H9 (cell line): ENCODE measurements at regions not wholly inside any gene's neighbourhood (a gene's known extent, or its start where the extent isn't known, plus 50 kb on each side); places are given as distances from the start of the nearest gene placed in this dataset.

Experiments used
- DNase-seq: peaks from one replicate; pipeline ENCODE4 v3.0.0-alpha.2; 2017
- H2AFZ ChIP-seq: one replicate; pipeline ENCODE4 v1.6.1; 2013; ENCODE audit warnings: mild to moderate bottlenecking, low read length, control low read depth, moderate library complexity
- H2AK5ac ChIP-seq: 2 replicates; pipeline ENCODE4 v1.6.1; 2013; ENCODE audit warnings: low read length, control low read depth, mixed read lengths; ENCODE audit not compliant: insufficient read length
- H2BK120ac ChIP-seq: one replicate; pipeline ENCODE4 v1.6.1; 2013; ENCODE audit warnings: low read depth, mild to moderate bottlenecking, low read length, control low read depth, inconsistent platforms; ENCODE audit not compliant: poor library complexity, severe bottlenecking
- H2BK12ac ChIP-seq: 2 replicates; pipeline ENCODE4 v1.6.1; 2013; ENCODE audit warnings: low read length, control low read depth, mixed read lengths, low read depth; ENCODE audit not compliant: insufficient read length
- H2BK15ac ChIP-seq: 2 replicates; pipeline ENCODE4 v1.6.1; 2013; ENCODE audit warnings: low read depth, low read length, control low read depth
- H2BK20ac ChIP-seq: one replicate; pipeline ENCODE4 v1.6.1; 2013; ENCODE audit warnings: low read depth, mild to moderate bottlenecking, low read length, control low read depth, inconsistent platforms; ENCODE audit not compliant: poor library complexity, severe bottlenecking
- H2BK5ac ChIP-seq: 2 replicates; pipeline ENCODE4 v1.6.1; 2013; ENCODE audit warnings: low read length, control low read depth, mixed read lengths; ENCODE audit not compliant: insufficient read length
- H3K14ac ChIP-seq: 2 replicates; pipeline ENCODE4 v1.6.1; 2013; ENCODE audit warnings: low read length, control low read depth; ENCODE audit not compliant: insufficient read depth
- H3K18ac ChIP-seq: 2 replicates; pipeline ENCODE4 v1.6.1; 2013; ENCODE audit warnings: low read depth, mild to moderate bottlenecking, mixed read lengths, low read length, control low read depth; ENCODE audit not compliant: insufficient read length
- H3K23ac ChIP-seq: 2 replicates; pipeline ENCODE4 v1.6.1; 2013; ENCODE audit warnings: low read length, control low read depth, mixed read lengths, low read depth; ENCODE audit not compliant: insufficient read length
- H3K23me2 ChIP-seq: 2 replicates; pipeline ENCODE4 v1.6.1; 2013; ENCODE audit warnings: low read depth, mild to moderate bottlenecking, mixed read lengths, low read length, control low read depth; ENCODE audit not compliant: insufficient read length, poor library complexity, severe bottlenecking
- H3K27ac ChIP-seq: 2 replicates; pipeline ENCODE4 v1.5.1; 2013; ENCODE audit warnings: low read length, control low read depth, mixed read lengths, low read depth; ENCODE audit not compliant: insufficient read length
- H3K27me3 ChIP-seq: 2 replicates; pipeline ENCODE4 v1.6.1; 2013; ENCODE audit warnings: low read length, control low read depth, inconsistent platforms; ENCODE audit not compliant: insufficient read depth
- H3K4ac ChIP-seq: 2 replicates; pipeline ENCODE4 v1.6.1; 2013; ENCODE audit warnings: low read depth, mild to moderate bottlenecking, control low read depth, inconsistent platforms, low read length, moderate library complexity
- H3K4me1 ChIP-seq: 2 replicates; pipeline ENCODE4 v1.6.1; 2013; ENCODE audit warnings: low read length, control low read depth, inconsistent platforms; ENCODE audit not compliant: insufficient read depth
- H3K4me2 ChIP-seq: 2 replicates; pipeline ENCODE4 v1.6.1; 2013; ENCODE audit warnings: low read length, control low read depth, mixed read lengths; ENCODE audit not compliant: insufficient read length, insufficient read depth
- H3K56ac ChIP-seq: 2 replicates; pipeline ENCODE4 v1.6.1; 2013; ENCODE audit warnings: low read depth, mild to moderate bottlenecking, mixed read lengths, low read length, control low read depth; ENCODE audit not compliant: insufficient read length
- H3K79me1 ChIP-seq: 2 replicates; pipeline ENCODE4 v1.6.1; 2013; ENCODE audit warnings: low read depth, mild to moderate bottlenecking, moderate library complexity, low read length, control low read depth, inconsistent platforms; ENCODE audit not compliant: insufficient read depth, poor library complexity, severe bottlenecking
- H3K79me2 ChIP-seq: 2 replicates; pipeline ENCODE4 v1.6.1; 2013; ENCODE audit warnings: low read length, control low read depth, inconsistent platforms; ENCODE audit not compliant: insufficient read depth
- H3K9ac ChIP-seq: 2 replicates; pipeline ENCODE4 v1.6.1; 2013; ENCODE audit warnings: low read length, control low read depth, mixed read lengths; ENCODE audit not compliant: insufficient read length; ENCODE audit errors: extremely low read depth
- H3K9me3 ChIP-seq: one replicate; pipeline ENCODE4 v1.6.1; 2013; ENCODE audit warnings: low read depth, low read length, inconsistent platforms; ENCODE audit not compliant: control insufficient read depth
- H3T11ph ChIP-seq: one replicate; pipeline ENCODE4 v1.6.1; 2013; ENCODE audit warnings: mild to moderate bottlenecking, low read length, control low read depth, inconsistent platforms
- H4K20me1 ChIP-seq: one replicate; pipeline ENCODE4 v1.6.1; 2013; ENCODE audit not compliant: control insufficient read depth, insufficient read length, insufficient read depth
- H4K5ac ChIP-seq: 2 replicates; pipeline ENCODE4 v1.6.1; 2013; ENCODE audit warnings: low read depth, mild to moderate bottlenecking, mixed read lengths, low read length, control low read depth; ENCODE audit not compliant: insufficient read length
- H4K8ac ChIP-seq: replicated peaks from 2 replicates; pipeline ENCODE4 v1.6.1; 2013; ENCODE audit warnings: low read length, control low read depth, mixed read lengths, low read depth; ENCODE audit not compliant: insufficient read length
- H4K91ac ChIP-seq: 2 replicates; pipeline ENCODE4 v1.6.1; 2013; ENCODE audit warnings: low read depth, mild to moderate bottlenecking, moderate library complexity, mixed read lengths, low read length, control low read depth; ENCODE audit not compliant: insufficient read length
- H3K27ac Mint-ChIP-seq, 3 experiments: 2 replicates in 2 of 3; 3 replicates in 1 of 3; pipeline ENCODE4 v1.8.0; 2020 to 2021; ENCODE audit warnings: mixed read lengths in 3 of 3, mild to moderate bottlenecking in 1 of 3, moderate library complexity in 1 of 3
- H3K27me3 Mint-ChIP-seq: 2 replicates; pipeline ENCODE4 v1.8.0; 2021; ENCODE audit warnings: low read depth, mild to moderate bottlenecking, moderate library complexity, mixed read lengths
- H3K36me3 Mint-ChIP-seq, 3 experiments: 2 replicates in 2 of 3; 3 replicates in 1 of 3; pipeline ENCODE4 v1.8.0; 2020 to 2021; ENCODE audit warnings: low read depth in 3 of 3, mixed read lengths in 3 of 3; ENCODE audit not compliant: insufficient read depth in 1 of 3
- H3K4me1 Mint-ChIP-seq, 2 experiments: 2 replicates each; pipeline ENCODE4 v1.8.0; 2020; ENCODE audit warnings: mixed read lengths in 2 of 2
- H3K4me3 Mint-ChIP-seq, 2 experiments: 2 replicates in 1 of 2; 3 replicates in 1 of 2; pipeline ENCODE4 v1.8.0; 2020 to 2021; ENCODE audit warnings: mild to moderate bottlenecking in 2 of 2, mixed read lengths in 2 of 2, moderate library complexity in 1 of 2
- H3K9me3 Mint-ChIP-seq, 2 experiments: 2 replicates in 1 of 2; 3 replicates in 1 of 2; pipeline ENCODE4 v1.8.0; 2020; ENCODE audit warnings: mild to moderate bottlenecking in 2 of 2, mixed read lengths in 2 of 2, moderate library complexity in 1 of 2
- WGBS: extraction: QIAGEN DNeasy Blood & Tissue Kit; methylation state at CpG from one replicate; pipeline ENCODE4 v1.1.7; 2013; ENCODE audit warnings: missing lambda C conversion rate, low lambda C conversion rate, mixed read lengths; ENCODE audit not compliant: insufficient read length; ENCODE audit errors: extremely low coverage; 5-methylcytosine and 5-hydroxymethylcytosine counted together
- TF ChIP-seq, protein P1 (sequence below): fragments of 200-600 bp; sonication (generic); conservative IDR thresholded peaks from 3 replicates; pipeline ENCODE4 v1.8.0; 2021; ENCODE audit warnings: antibody characterized with exemption, mild to moderate bottlenecking

- Histone ChIP-seq H4K8ac (no peak overlapping the region), H3K23ac (no peak overlapping the region), H3K27ac (no peak overlapping the region), H2BK20ac (no peak overlapping the region), H3K27me3 (no peaks in the 10 kb centered on the region), H3K4me1 (peaks cover 5% of the 10 kb centered on the region), H4K5ac (no peak overlapping the region), H4K91ac (no peak overlapping the region), H2BK120ac (no peak overlapping the region), H3T11ph (no peak overlapping the region), H2BK5ac (no peak overlapping the region), H3K4me2 (no peak overlapping the region), H2AK5ac (no peak overlapping the region), H4K20me1 (no peaks in the 10 kb centered on the region), H3K79me1 (no peaks in the 10 kb centered on the region), H2AFZ (no peak overlapping the region), H3K9me3 (no peaks in the 10 kb centered on the region), H2BK15ac (no peak overlapping the region), H3K23me2 (no peaks in the 10 kb centered on the region), H2BK12ac (no peak overlapping the region), H3K18ac (no peak overlapping the region), H3K4ac (no peak overlapping the region), H3K56ac (no peak overlapping the region), H3K79me2 (no peaks in the 10 kb centered on the region), H3K14ac (no peak overlapping the region), H3K9ac (no peak overlapping the region)
- Mint-ChIP-seq H3K27me3 (no peaks in the 10 kb centered on the region), H3K9me3 (peaks cover 0 to 2% of the 10 kb centered on the region in 2 experiments; a peak in 3 of 5 replicates), H3K4me3 (no peak overlapping the region), H3K27ac (no peak overlapping the region), H3K36me3 (no peaks in the 10 kb centered on the region; a peak in 1 of 7 replicates), H3K4me1 (peaks cover 16 to 18% of the 10 kb centered on the region in 2 experiments)
- TF ChIP-seq, protein P1, sequence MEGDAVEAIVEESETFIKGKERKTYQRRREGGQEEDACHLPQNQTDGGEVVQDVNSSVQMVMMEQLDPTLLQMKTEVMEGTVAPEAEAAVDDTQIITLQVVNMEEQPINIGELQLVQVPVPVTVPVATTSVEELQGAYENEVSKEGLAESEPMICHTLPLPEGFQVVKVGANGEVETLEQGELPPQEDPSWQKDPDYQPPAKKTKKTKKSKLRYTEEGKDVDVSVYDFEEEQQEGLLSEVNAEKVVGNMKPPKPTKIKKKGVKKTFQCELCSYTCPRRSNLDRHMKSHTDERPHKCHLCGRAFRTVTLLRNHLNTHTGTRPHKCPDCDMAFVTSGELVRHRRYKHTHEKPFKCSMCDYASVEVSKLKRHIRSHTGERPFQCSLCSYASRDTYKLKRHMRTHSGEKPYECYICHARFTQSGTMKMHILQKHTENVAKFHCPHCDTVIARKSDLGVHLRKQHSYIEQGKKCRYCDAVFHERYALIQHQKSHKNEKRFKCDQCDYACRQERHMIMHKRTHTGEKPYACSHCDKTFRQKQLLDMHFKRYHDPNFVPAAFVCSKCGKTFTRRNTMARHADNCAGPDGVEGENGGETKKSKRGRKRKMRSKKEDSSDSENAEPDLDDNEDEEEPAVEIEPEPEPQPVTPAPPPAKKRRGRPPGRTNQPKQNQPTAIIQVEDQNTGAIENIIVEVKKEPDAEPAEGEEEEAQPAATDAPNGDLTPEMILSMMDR, result no peak
- DNase-seq, result no peak
- no CpG with 5 or more reads among the region's 3 CpGs for WGBS
Observed at GRCh38 chr15:48001393-48002039, 119.3 kb upstream of the SLC24A5 start.
